Body of pancreas (tissue), 4 donors: ENCODE measurements at regions not wholly inside any gene's neighbourhood (a gene's known extent, or its start where the extent isn't known, plus 50 kb on each side); places are given as distances from the start of the nearest gene placed in this dataset.

Source experiments
- ATAC-seq: fragments of 150-250 bp; one replicate; pipeline ENCODE4 v1.9.1; 2016
- DNase-seq, 4 donors: peaks; one replicate each; pipeline ENCODE4 v3.0.0-alpha.2; 2019
- H3K27ac ChIP-seq, 4 donors: fragments of 200-600 bp; sonication (generic); 1 replicate in 3 of 4; 2 replicates in 1 of 4; pipeline versions ENCODE4 v1.5.1 to v1.6.1; 2016 to 2019; ENCODE audit warnings: mild to moderate bottlenecking in 1 of 4, mixed read lengths in 1 of 4, moderate library complexity in 1 of 4
- H3K27me3 ChIP-seq, 2 donors: fragments of 200-600 bp; sonication (generic); one replicate each; pipeline ENCODE4 v1.6.0; 2016; ENCODE audit warnings: mild to moderate bottlenecking in 1 of 2
- H3K36me3 ChIP-seq, 2 donors: fragments of 200-600 bp; sonication (generic); replicated peaks in 1 of 2; 2 replicates each; pipeline ENCODE4 v1.5.1; 2016; ENCODE audit warnings: low read depth in 2 of 2; ENCODE audit not compliant: insufficient read depth in 1 of 2
- H3K4me1 ChIP-seq: fragments of 200-600 bp; sonication (generic); one replicate; pipeline ENCODE4 v1.6.0; 2016
- H3K4me3 ChIP-seq, 2 donors: fragments of 200-600 bp; sonication (generic); 1 replicate in 1 of 2; 2 replicates in 1 of 2; pipeline ENCODE4 v1.5.1; 2016 to 2019
- H3K9me3 ChIP-seq, 3 donors: fragments of 200-600 bp; sonication (generic); 1 replicate in 2 of 3; 2 replicates in 1 of 3; pipeline ENCODE4 v1.5.1; 2016
- CTCF ChIP-seq, 7 experiments: fragments of 450-650 bp in 4 of 7; fragments of 200-600 bp in 3 of 7; sonication (generic) in 3 of 7; IDR thresholded peaks; one replicate each; pipeline ENCODE4 v1.5.1; 2016 to 2019; ENCODE audit warnings: antibody characterized with exemption in 7 of 7
- POLR2A ChIP-seq, 3 donors: fragments of 450-650 bp; IDR thresholded peaks; one replicate each; pipeline ENCODE4 v1.6.1; 2016; ENCODE audit warnings: antibody characterized with exemption in 3 of 3, mild to moderate bottlenecking in 2 of 3
- WGBS, 2 donors: methylation state at CpG; one replicate each; pipeline ENCODE4 v1.1.5; 2017; 5-methylcytosine and 5-hydroxymethylcytosine counted together
- intact Hi-C: fragments of 100-400 bp; cut with DNase I; formaldehyde crosslinking; loops from one replicate; pipeline ENCODE4 v1.15.1; 2023

GRCh38 chr4:30930276-30930675, 210.1 kb downstream of the PCDH7 start:
- intact Hi-C loops, result no loop called here
- no peaks in the 10 kb centered on the region for H3K27me3 ChIP-seq
- H3K4me1 ChIP-seq, result no peaks in the 10 kb centered on the region
- 52 to 66% methylated on average over 4 of the region's 4 CpGs for WGBS, 2 donors
- no peak overlapping the region for H3K27ac ChIP-seq
- TF ChIP-seq POLR2A (IDR thresholded peaks at IDR 0.05) (no peak), CTCF (IDR thresholded peaks at IDR 0.05) (no peak)
- H3K9me3 ChIP-seq, result no peaks in the 10 kb centered on the region
- H3K4me3 ChIP-seq, result no peak overlapping the region
- no peak for DNase-seq
- H3K36me3 ChIP-seq, result no peaks in the 10 kb centered on the region
- no peak for ATAC-seq

GRCh38 chr4:30932581-30932980, 212.4 kb downstream of the PCDH7 start:
- intact Hi-C loops, result no loop called here
- no peaks in the 10 kb centered on the region for H3K27me3 ChIP-seq
- ATAC-seq (no peak), DNase-seq (no peak)
- 58 to 61% methylated on average over 3 of the region's 3 CpGs for WGBS, 2 donors
- H3K9me3 ChIP-seq, result no peaks in the 10 kb centered on the region
- H3K4me3 ChIP-seq, result no peak overlapping the region
- no peaks in the 10 kb centered on the region for H3K4me1 ChIP-seq
- no peaks in the 10 kb centered on the region for H3K36me3 ChIP-seq
- no peak overlapping the region for H3K27ac ChIP-seq
- no peak for TF ChIP-seq CTCF (IDR thresholded peaks at IDR 0.05)
- no peak for TF ChIP-seq POLR2A (IDR thresholded peaks at IDR 0.05)

GRCh38 chr4:30939069-30939468, 218.9 kb downstream of the PCDH7 start:
- no peak overlapping the region for H3K4me3 ChIP-seq
- ATAC-seq (no peak), DNase-seq (no peak)
- no peaks in the 10 kb centered on the region for H3K4me1 ChIP-seq
- intact Hi-C loops, result no loop called here
- no peaks in the 10 kb centered on the region for H3K27me3 ChIP-seq
- TF ChIP-seq CTCF (IDR thresholded peaks at IDR 0.05) (no peak), POLR2A (IDR thresholded peaks at IDR 0.05) (no peak)
- no peak overlapping the region for H3K27ac ChIP-seq
- no peaks in the 10 kb centered on the region for H3K36me3 ChIP-seq
- no peaks in the 10 kb centered on the region for H3K9me3 ChIP-seq

GRCh38 chr4:30939684-30940083, 219.5 kb downstream of the PCDH7 start:
- intact Hi-C loops, result no loop called here
- Histone ChIP-seq H3K27ac (no peak overlapping the region), H3K4me3 (no peak overlapping the region), H3K9me3 (no peaks in the 10 kb centered on the region), H3K36me3 (no peaks in the 10 kb centered on the region), H3K4me1 (no peaks in the 10 kb centered on the region), H3K27me3 (no peaks in the 10 kb centered on the region)
- no peak for TF ChIP-seq CTCF (IDR thresholded peaks at IDR 0.05)
- TF ChIP-seq POLR2A (IDR thresholded peaks at IDR 0.05), result no peak
- WGBS, 2 donors, result 39 to 53% methylated on average over 4 of the region's 4 CpGs
- no peak for ATAC-seq
- DNase-seq, result no peak

GRCh38 chr4:30941641-30942040, 221.5 kb downstream of the PCDH7 start:
- ATAC-seq (no peak), DNase-seq (no peak)
- intact Hi-C loops, result no loop called here
- Histone ChIP-seq H3K4me1 (no peaks in the 10 kb centered on the region), H3K9me3 (no peaks in the 10 kb centered on the region), H3K4me3 (no peak overlapping the region), H3K27ac (no peak overlapping the region), H3K27me3 (no peaks in the 10 kb centered on the region), H3K36me3 (no peaks in the 10 kb centered on the region)
- TF ChIP-seq POLR2A (IDR thresholded peaks at IDR 0.05) (no peak), CTCF (IDR thresholded peaks at IDR 0.05) (no peak)
